ENCODE measurements at regions not wholly inside any gene's neighbourhood (a gene's known extent, or its start where the extent isn't known, plus 50 kb on each side); places are given as distances from the start of the nearest gene placed in this dataset.

DNA sequence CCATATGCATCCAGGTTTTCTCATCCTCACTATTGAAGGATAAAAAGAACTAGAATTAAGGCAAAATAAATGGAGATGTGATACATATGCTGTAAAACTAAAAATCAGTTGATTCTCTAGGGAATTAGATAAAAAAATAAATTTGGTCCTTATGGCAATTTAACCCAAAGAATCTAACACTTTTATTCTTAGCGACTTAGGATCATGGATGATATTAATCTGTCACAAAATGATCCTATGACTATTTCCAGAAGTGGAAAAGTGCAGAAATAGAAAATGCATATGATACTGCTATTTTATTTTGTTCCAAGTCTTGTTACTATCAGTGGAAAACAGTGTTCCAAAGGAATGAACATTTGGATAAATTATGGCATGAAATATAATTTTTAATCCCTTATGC is 746.3 kb downstream of the ROBO2 start:
- Histone ChIP-seq H2BK5ac (ENCODE audit: insufficient read length, low read length) (no peak overlapping the region), H4K20me1 (ENCODE audit: control insufficient read depth, insufficient read depth, insufficient read length) (no peaks in the 10 kb centered on the region), H3K23ac (ENCODE audit: insufficient read length, low read depth, low read length) (no peak overlapping the region), H2AK5ac (ENCODE audit: insufficient read length, low read length) (no peak overlapping the region), H3K14ac (ENCODE audit: insufficient read depth, low read length) (no peak overlapping the region), H3K9ac (ENCODE audit: extremely low read depth, insufficient read length, low read length) (no peak overlapping the region), H3K79me1 (ENCODE audit: insufficient read depth, low read depth, low read length, poor library complexity, severe bottlenecking) (no peaks in the 10 kb centered on the region), H2BK20ac (ENCODE audit: low read depth, low read length, poor library complexity, severe bottlenecking) (no peak overlapping the region), H3K4ac (ENCODE audit: low read depth, low read length) (no peak overlapping the region), H3K4me1 (ENCODE audit: insufficient read depth, low read length) (no peaks in the 10 kb centered on the region), H3K56ac (ENCODE audit: insufficient read length, low read depth, low read length) (no peak overlapping the region), H3K27me3 (ENCODE audit: insufficient read depth, low read length) (no peaks in the 10 kb centered on the region), H2BK15ac (ENCODE audit: low read depth, low read length) (no peak overlapping the region), H4K91ac (ENCODE audit: insufficient read length, low read depth, low read length) (no peak overlapping the region), H2BK120ac (ENCODE audit: low read depth, low read length, poor library complexity, severe bottlenecking) (no peak overlapping the region), H4K8ac (replicated peaks; ENCODE audit: insufficient read length, low read depth, low read length) (no peak overlapping the region), H3K23me2 (ENCODE audit: insufficient read length, low read depth, low read length, poor library complexity, severe bottlenecking) (no peaks in the 10 kb centered on the region), H3K79me2 (ENCODE audit: insufficient read depth, low read length) (no peaks in the 10 kb centered on the region), H2BK12ac (ENCODE audit: insufficient read length, low read depth, low read length) (no peak overlapping the region), H3K9me3 (ENCODE audit: control insufficient read depth, low read depth, low read length) (no peaks in the 10 kb centered on the region), H4K5ac (ENCODE audit: insufficient read length, low read depth, low read length) (no peak overlapping the region), H3T11ph (ENCODE audit: low read length) (no peak overlapping the region), H3K27ac (ENCODE audit: insufficient read length, low read depth, low read length) (no peak overlapping the region), H2AFZ (ENCODE audit: low read length) (no peak overlapping the region), H3K18ac (ENCODE audit: insufficient read length, low read depth, low read length) (no peak overlapping the region), H3K4me2 (ENCODE audit: insufficient read depth, insufficient read length, low read length) (no peak overlapping the region)
- DNase-seq: no peak
- H3K4me1 Mint-ChIP-seq: peaks cover 0 to 3% of the 10 kb centered on the region in 2 experiments; a peak in 1 of 4 replicates
- no peak overlapping the region for H3K27ac Mint-ChIP-seq
- H3K4me3 Mint-ChIP-seq: no peak overlapping the region
- TF ChIP-seq, protein P1, sequence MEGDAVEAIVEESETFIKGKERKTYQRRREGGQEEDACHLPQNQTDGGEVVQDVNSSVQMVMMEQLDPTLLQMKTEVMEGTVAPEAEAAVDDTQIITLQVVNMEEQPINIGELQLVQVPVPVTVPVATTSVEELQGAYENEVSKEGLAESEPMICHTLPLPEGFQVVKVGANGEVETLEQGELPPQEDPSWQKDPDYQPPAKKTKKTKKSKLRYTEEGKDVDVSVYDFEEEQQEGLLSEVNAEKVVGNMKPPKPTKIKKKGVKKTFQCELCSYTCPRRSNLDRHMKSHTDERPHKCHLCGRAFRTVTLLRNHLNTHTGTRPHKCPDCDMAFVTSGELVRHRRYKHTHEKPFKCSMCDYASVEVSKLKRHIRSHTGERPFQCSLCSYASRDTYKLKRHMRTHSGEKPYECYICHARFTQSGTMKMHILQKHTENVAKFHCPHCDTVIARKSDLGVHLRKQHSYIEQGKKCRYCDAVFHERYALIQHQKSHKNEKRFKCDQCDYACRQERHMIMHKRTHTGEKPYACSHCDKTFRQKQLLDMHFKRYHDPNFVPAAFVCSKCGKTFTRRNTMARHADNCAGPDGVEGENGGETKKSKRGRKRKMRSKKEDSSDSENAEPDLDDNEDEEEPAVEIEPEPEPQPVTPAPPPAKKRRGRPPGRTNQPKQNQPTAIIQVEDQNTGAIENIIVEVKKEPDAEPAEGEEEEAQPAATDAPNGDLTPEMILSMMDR (conservative IDR thresholded peaks at IDR 0.05): no peak
- H3K9me3 Mint-ChIP-seq: peaks cover 6 to 9% of the 10 kb centered on the region in 2 experiments
- WGBS (ENCODE audit: extremely low coverage, insufficient read length, low lambda C conversion rate): no CpG with 5 or more reads among the region's 1 CpG
- H3K27me3 Mint-ChIP-seq (ENCODE audit: low read depth): no peaks in the 10 kb centered on the region
- H3K36me3 Mint-ChIP-seq (ENCODE audit: insufficient read depth in 1 of 3, low read depth in 3 of 3): no peaks in the 10 kb centered on the region; a peak in 2 of 7 replicates
